HCT116 (cell line): ENCODE measurements at regions not wholly inside any gene's neighbourhood (a gene's known extent, or its start where the extent isn't known, plus 50 kb on each side); places are given as distances from the start of the nearest gene placed in this dataset.

Experiments used
- ATAC-seq: fragments of 200-7000 bp; cut with Tn5 transposase; 2 replicates; pipeline ENCODE4 v1.9.1; 2020; ENCODE audit warnings: mild to moderate bottlenecking, moderate library complexity
- BruUV-seq: library from RNA; stranded (reverse); fragments of 400-500 nt; replicated peaks from 2 replicates; lab custom pipeline; 2021; lab: Mats Ljungman, UMichigan
- CTCF ChIA-PET: fragments of 300-600 bp; sonication (Branson Sonifier 250); formaldehyde crosslinking; loops from one replicate; lab custom pipeline; 2021; ENCODE audit warnings: antibody characterized with exemption; lab: Charles Lee
- POLR2A ChIA-PET: fragments of 300-600, 350-600 bp; sonication (Branson Sonifier 250); formaldehyde crosslinking; loops from one replicate; lab custom pipeline; 2021; ENCODE audit warnings: antibody characterized with exemption; lab: Charles Lee
- RAD21 ChIA-PET, 2 experiments: fragments of 300-600 bp; sonication (Branson Sonifier 250); formaldehyde crosslinking; loops; one replicate each; lab custom pipeline; 2023; ENCODE audit warnings: low total read pairs in 2 of 2; ENCODE audit not compliant: uncharacterized antibody in 2 of 2, unreplicated experiment in 2 of 2, low non-redundant PET in 1 of 2; lab: Charles Lee
- DNase-seq: peaks from one replicate; pipeline ENCODE4 v3.0.0-alpha.2; 2010; ENCODE audit warnings: low read depth, low spot score
- H2AFZ ChIP-seq: fragments of 200-600 bp; shearing (Covaris generic), sonication (generic); 2 replicates; pipeline ENCODE4 v1.6.1; 2017; ENCODE audit warnings: low read depth, mixed run types, mixed read lengths, antibody characterized with exemption, low read length; ENCODE audit not compliant: poor library complexity, severe bottlenecking
- H3K27ac ChIP-seq: 2 replicates; pipeline ENCODE4 v1.5.1; 2012; ENCODE audit warnings: low read depth, low read length
- H3K27me3 ChIP-seq: fragments of 200-600 bp; sonication (generic); 2 replicates; pipeline ENCODE4 v1.6.1; 2016; ENCODE audit warnings: mixed run types, low read length, mixed read lengths; ENCODE audit not compliant: insufficient read depth
- H3K36me3 ChIP-seq, 2 experiments: fragments of 200-500 bp in 1 of 2; fragments of 200-600 bp in 1 of 2; sonication (Bioruptor generic) in 1 of 2; sonication (generic) in 1 of 2; 2 replicates each; pipeline versions ENCODE4 v1.5.1 to v1.6.1; 2014 to 2016; ENCODE audit warnings: low read length in 2 of 2, inconsistent platforms in 1 of 2, mixed read lengths in 1 of 2, mixed run types in 1 of 2; ENCODE audit not compliant: insufficient read depth in 2 of 2, control insufficient read depth in 1 of 2
- H3K4me1 ChIP-seq, 2 experiments: fragments of 200-600 bp in 1 of 2; sonication (generic) in 1 of 2; 2 replicates each; pipeline versions ENCODE4 v1.5.1 to v1.6.1; 2012 to 2017; ENCODE audit warnings: low read length in 2 of 2, inconsistent platforms in 1 of 2, mild to moderate bottlenecking in 1 of 2, mixed read lengths in 1 of 2, mixed run types in 1 of 2, moderate library complexity in 1 of 2; ENCODE audit not compliant: insufficient read depth in 2 of 2, control insufficient read depth in 1 of 2
- H3K4me2 ChIP-seq: fragments of 200-600 bp; sonication (generic); 2 replicates; pipeline ENCODE4 v1.6.1; 2017; ENCODE audit warnings: mixed run types, low read length, mixed read lengths
- H3K4me3 ChIP-seq, 2 experiments: fragments of 200-600 bp in 1 of 2; sonication (generic) in 1 of 2; replicated peaks in 1 of 2; 2 replicates each; pipeline ENCODE4 v1.5.1; 2011 to 2016; ENCODE audit warnings: low read length in 2 of 2, control low read depth in 1 of 2, low read depth in 1 of 2, mild to moderate bottlenecking in 1 of 2, mixed read lengths in 1 of 2, mixed run types in 1 of 2
- H3K79me2 ChIP-seq: fragments of 200-600 bp; sonication (generic); 2 replicates; pipeline ENCODE4 v1.6.1; 2017; ENCODE audit warnings: mild to moderate bottlenecking, mixed run types, low read length, moderate library complexity, mixed read lengths; ENCODE audit not compliant: insufficient read depth
- H3K9ac ChIP-seq: fragments of 200-600 bp; sonication (generic); 2 replicates; pipeline ENCODE4 v1.6.1; 2016; ENCODE audit warnings: low read length, mixed read lengths
- H3K9me2 ChIP-seq: fragments of 200-600 bp; sonication (generic), shearing (Covaris generic); 2 replicates; pipeline ENCODE4 v1.6.1; 2017; ENCODE audit warnings: mixed run types, mild to moderate bottlenecking, moderate library complexity; ENCODE audit not compliant: insufficient read depth
- H3K9me3 ChIP-seq, 2 experiments: fragments of 200-500 bp in 1 of 2; fragments of 200-600 bp in 1 of 2; sonication (Bioruptor generic) in 1 of 2; sonication (generic) in 1 of 2; 2 replicates each; pipeline ENCODE4 v1.6.1; 2014 to 2017; ENCODE audit warnings: low read length in 2 of 2, mixed read lengths in 2 of 2, inconsistent platforms in 1 of 2, low read depth in 1 of 2, mild to moderate bottlenecking in 1 of 2, mixed run types in 1 of 2, moderate library complexity in 1 of 2; ENCODE audit not compliant: control insufficient read depth in 1 of 2, insufficient read depth in 1 of 2
- H4K20me1 ChIP-seq: fragments of 200-600 bp; sonication (generic), shearing (Covaris generic); 2 replicates; pipeline ENCODE4 v1.6.1; 2017; ENCODE audit warnings: mixed run types, mild to moderate bottlenecking, moderate library complexity; ENCODE audit not compliant: insufficient read depth
- EGR1 ChIP-seq: IDR thresholded peaks from 2 replicates; pipeline ENCODE4 v1.6.1; 2012; ENCODE audit warnings: low read depth
- ELF1 ChIP-seq: IDR thresholded peaks from 2 replicates; pipeline ENCODE4 v1.6.1; 2012; ENCODE audit warnings: low read depth, borderline replicate concordance
- FOSL1 ChIP-seq: IDR thresholded peaks from 2 replicates; pipeline ENCODE4 v1.6.1; 2012; ENCODE audit warnings: low read depth
- JUND ChIP-seq: IDR thresholded peaks from 2 replicates; pipeline ENCODE4 v1.6.1; 2012
- RAD21 ChIP-seq: IDR thresholded peaks from 2 replicates; pipeline ENCODE4 v1.6.1; 2012; ENCODE audit warnings: low read depth, mild to moderate bottlenecking
- SP1 ChIP-seq: IDR thresholded peaks from 2 replicates; pipeline ENCODE4 v1.6.1; 2012; ENCODE audit warnings: low read depth
- YY1 ChIP-seq: IDR thresholded peaks from 2 replicates; pipeline ENCODE4 v1.6.1; 2011; ENCODE audit warnings: low read length, low read depth, moderate library complexity, mild to moderate bottlenecking; ENCODE audit not compliant: insufficient replicate concordance; ENCODE audit errors: extremely low read depth
- intact Hi-C: fragments of 100-400 bp; cut with micrococcal nuclease; formaldehyde crosslinking; loops from 2 replicates; pipeline ENCODE4 v1.10.0; 2022
- TF ChIP-seq, protein P1 (sequence below): IDR thresholded peaks from 2 replicates; pipeline ENCODE4 v1.6.1; 2012; ENCODE audit warnings: low read depth
- TF ChIP-seq, protein P2 (sequence below), 3 experiments: fragments of 200-600 bp in 1 of 3; sonication (generic) in 1 of 3; IDR thresholded peaks in 2 of 3; conservative IDR thresholded peaks in 1 of 3; 2 replicates each; pipeline ENCODE4 v1.5.1; 2012 to 2017; ENCODE audit warnings: low read depth in 2 of 3, low read length in 2 of 3, antibody characterized with exemption in 1 of 3, borderline replicate concordance in 1 of 3, control low read depth in 1 of 3, mild to moderate bottlenecking in 1 of 3, mixed read lengths in 1 of 3, mixed run types in 1 of 3, moderate library complexity in 1 of 3; ENCODE audit not compliant: insufficient read depth in 1 of 3
- TF ChIP-seq, protein P3 (sequence below): IDR thresholded peaks from 2 replicates; pipeline ENCODE4 v1.6.1; 2011; ENCODE audit warnings: mild to moderate bottlenecking, low read length, moderate library complexity; ENCODE audit not compliant: insufficient replicate concordance; ENCODE audit errors: extremely low read depth

DNA sequence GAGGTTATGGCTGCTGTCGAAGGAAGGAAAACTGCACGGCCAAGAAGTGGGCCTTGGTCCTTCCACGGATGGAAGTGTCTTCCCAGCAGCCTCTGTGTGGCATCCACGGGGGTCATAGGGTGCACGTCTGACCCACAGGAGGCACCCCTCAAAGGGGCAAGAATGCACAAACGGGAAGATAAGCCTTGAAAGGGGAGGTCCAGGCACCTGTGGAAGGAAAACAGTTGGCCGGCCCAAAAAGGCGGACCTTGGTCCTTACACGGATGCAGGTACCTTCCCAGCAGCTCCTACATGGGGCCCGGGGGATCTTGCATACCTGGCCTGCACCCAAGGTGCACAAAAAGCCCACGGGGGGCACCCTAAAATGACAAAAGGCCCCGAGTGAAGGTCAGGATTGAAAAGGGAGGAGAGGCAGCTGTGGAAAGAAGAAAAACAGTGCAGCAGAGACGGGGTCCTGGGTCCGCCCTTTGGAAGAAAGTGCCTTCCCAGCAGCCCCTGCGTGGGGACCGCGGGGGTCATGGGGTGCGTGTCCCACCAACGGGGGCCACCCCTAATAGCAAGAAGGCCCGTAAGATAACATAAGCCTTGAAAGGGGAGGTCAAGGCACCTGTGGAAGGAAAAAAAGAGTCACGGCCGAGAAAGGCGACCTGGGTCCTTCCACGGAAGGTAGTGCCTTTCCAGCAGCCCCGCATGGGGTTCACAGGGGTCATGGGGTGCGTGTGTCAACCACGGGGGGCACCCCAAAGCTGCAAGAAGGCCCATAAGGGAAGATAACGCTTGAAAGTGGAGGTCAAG lies 276.1 kb downstream of the ALG10 start:
- no TSS peak for BruUV-seq
- Histone ChIP-seq H4K20me1 (no peaks in the 10 kb centered on the region), H3K27me3 (no peaks in the 10 kb centered on the region), H3K79me2 (no peaks in the 10 kb centered on the region), H3K9me2 (no peaks in the 10 kb centered on the region), H3K27ac (no peak overlapping the region), H2AFZ (no peak overlapping the region), H3K4me2 (no peak overlapping the region), H3K4me3 (no peak overlapping the region), H3K36me3 (no peaks in the 10 kb centered on the region), H3K9me3 (no peaks in the 10 kb centered on the region), H3K9ac (no peak overlapping the region), H3K4me1 (no peaks in the 10 kb centered on the region)
- DNase-seq (no peak), ATAC-seq (no peak)
- intact Hi-C loops, result no loop called here
- POLR2A ChIA-PET, result no interaction called here
- RAD21 ChIA-PET, result no interaction called here
- CTCF ChIA-PET, result no interaction called here
- TF ChIP-seq, protein P1, sequence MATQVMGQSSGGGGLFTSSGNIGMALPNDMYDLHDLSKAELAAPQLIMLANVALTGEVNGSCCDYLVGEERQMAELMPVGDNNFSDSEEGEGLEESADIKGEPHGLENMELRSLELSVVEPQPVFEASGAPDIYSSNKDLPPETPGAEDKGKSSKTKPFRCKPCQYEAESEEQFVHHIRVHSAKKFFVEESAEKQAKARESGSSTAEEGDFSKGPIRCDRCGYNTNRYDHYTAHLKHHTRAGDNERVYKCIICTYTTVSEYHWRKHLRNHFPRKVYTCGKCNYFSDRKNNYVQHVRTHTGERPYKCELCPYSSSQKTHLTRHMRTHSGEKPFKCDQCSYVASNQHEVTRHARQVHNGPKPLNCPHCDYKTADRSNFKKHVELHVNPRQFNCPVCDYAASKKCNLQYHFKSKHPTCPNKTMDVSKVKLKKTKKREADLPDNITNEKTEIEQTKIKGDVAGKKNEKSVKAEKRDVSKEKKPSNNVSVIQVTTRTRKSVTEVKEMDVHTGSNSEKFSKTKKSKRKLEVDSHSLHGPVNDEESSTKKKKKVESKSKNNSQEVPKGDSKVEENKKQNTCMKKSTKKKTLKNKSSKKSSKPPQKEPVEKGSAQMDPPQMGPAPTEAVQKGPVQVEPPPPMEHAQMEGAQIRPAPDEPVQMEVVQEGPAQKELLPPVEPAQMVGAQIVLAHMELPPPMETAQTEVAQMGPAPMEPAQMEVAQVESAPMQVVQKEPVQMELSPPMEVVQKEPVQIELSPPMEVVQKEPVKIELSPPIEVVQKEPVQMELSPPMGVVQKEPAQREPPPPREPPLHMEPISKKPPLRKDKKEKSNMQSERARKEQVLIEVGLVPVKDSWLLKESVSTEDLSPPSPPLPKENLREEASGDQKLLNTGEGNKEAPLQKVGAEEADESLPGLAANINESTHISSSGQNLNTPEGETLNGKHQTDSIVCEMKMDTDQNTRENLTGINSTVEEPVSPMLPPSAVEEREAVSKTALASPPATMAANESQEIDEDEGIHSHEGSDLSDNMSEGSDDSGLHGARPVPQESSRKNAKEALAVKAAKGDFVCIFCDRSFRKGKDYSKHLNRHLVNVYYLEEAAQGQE, result no peak
- no peak for TF ChIP-seq EGR1
- TF ChIP-seq SP1, result no peak
- TF ChIP-seq, protein P2, sequence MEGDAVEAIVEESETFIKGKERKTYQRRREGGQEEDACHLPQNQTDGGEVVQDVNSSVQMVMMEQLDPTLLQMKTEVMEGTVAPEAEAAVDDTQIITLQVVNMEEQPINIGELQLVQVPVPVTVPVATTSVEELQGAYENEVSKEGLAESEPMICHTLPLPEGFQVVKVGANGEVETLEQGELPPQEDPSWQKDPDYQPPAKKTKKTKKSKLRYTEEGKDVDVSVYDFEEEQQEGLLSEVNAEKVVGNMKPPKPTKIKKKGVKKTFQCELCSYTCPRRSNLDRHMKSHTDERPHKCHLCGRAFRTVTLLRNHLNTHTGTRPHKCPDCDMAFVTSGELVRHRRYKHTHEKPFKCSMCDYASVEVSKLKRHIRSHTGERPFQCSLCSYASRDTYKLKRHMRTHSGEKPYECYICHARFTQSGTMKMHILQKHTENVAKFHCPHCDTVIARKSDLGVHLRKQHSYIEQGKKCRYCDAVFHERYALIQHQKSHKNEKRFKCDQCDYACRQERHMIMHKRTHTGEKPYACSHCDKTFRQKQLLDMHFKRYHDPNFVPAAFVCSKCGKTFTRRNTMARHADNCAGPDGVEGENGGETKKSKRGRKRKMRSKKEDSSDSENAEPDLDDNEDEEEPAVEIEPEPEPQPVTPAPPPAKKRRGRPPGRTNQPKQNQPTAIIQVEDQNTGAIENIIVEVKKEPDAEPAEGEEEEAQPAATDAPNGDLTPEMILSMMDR (IDR thresholded peaks at IDR 0.05 in 2 of 3, conservative IDR thresholded peaks at IDR 0.05 in 1 of 3; ENCODE audit: borderline replicate concordance in 1 of 3, insufficient read depth in 1 of 3, low read depth in 2 of 3, low read length in 2 of 3), result no peak
- TF ChIP-seq YY1, result no peak
- no peak for TF ChIP-seq RAD21
- TF ChIP-seq FOSL1, result no peak
- TF ChIP-seq JUND, result no peak
- TF ChIP-seq, protein P3, sequence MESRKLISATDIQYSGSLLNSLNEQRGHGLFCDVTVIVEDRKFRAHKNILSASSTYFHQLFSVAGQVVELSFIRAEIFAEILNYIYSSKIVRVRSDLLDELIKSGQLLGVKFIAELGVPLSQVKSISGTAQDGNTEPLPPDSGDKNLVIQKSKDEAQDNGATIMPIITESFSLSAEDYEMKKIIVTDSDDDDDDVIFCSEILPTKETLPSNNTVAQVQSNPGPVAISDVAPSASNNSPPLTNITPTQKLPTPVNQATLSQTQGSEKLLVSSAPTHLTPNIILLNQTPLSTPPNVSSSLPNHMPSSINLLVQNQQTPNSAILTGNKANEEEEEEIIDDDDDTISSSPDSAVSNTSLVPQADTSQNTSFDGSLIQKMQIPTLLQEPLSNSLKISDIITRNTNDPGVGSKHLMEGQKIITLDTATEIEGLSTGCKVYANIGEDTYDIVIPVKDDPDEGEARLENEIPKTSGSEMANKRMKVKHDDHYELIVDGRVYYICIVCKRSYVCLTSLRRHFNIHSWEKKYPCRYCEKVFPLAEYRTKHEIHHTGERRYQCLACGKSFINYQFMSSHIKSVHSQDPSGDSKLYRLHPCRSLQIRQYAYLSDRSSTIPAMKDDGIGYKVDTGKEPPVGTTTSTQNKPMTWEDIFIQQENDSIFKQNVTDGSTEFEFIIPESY, result no peak
- no peak for TF ChIP-seq ELF1
